ENCODE measurements at regions not wholly inside any gene's neighbourhood (a gene's known extent, or its start where the extent isn't known, plus 50 kb on each side); places are given as distances from the start of the nearest gene placed in this dataset.
"Not testable (repeated sequence)": the region's sequence is repeated elsewhere in the genome, so short reads cannot be mapped to it uniquely, and the experiment has no call there.

GRCh38 chr14:40096968-40097367 is 664.7 kb upstream of the FBXO33 start:
- Histone ChIP-seq H4K20me1 (no peaks in the 10 kb centered on the region), H3K36me3 (no peaks in the 10 kb centered on the region), H3K9me3 (replicated peaks in 1 of 11) (no peaks in the 10 kb centered on the region), H3K4me1 (no peaks in the 10 kb centered on the region), H3K27ac (no peak overlapping the region), H3K4me2 (no peak overlapping the region), H3K4me3 (no peak overlapping the region), H3K9ac (no peak overlapping the region), H3K27me3 (no peaks in the 10 kb centered on the region)
- TF ChIP-seq Cebpa-rat (IDR thresholded peaks at IDR 0.05): no peak

DNA sequence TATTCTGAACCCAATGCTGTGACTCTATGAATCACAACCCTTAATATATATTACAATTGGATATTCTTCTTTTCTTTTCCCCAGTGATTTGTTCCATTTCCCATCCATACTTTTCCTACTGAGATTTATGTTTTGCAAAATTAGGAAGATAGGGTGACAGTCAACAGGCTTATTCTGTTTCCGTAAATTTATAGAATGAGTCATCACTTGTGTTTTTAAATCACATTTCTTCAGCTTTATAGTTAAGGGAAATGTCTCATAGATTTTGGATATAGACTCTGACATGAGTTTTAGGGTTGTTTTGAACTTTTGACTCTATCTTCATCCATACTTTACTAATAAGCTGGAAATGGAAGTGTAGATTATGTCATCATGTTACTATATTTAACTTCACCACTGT is 661.6 kb upstream of the FBXO33 start:
- no peak for TF ChIP-seq Cebpa-rat (IDR thresholded peaks at IDR 0.05)
- no peak overlapping the region for H3K4me3 ChIP-seq

DNA sequence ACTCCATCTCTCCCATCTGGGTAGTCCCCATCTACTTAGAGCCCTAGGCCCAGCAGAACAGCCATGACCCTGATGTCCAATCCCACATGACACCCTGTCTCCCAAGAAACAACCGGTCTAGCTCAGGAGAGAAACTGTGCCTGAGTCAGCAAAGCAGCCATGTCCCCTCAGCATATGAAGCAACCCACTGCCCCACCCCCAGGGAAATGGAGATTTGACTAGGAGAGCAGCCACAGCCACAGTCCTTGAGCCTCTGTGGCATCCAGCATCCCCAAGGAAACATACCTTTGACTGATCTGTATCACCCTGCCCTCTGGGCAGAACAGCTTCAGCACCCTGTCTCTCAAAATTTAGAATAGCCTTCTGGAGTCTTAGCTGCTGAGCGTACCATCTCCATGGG is 641.9 kb upstream of the FBXO33 start:
- Histone ChIP-seq H3K36me3 (no peaks in the 10 kb centered on the region), H3K27me3 (no peaks in the 10 kb centered on the region), H3K4me1 (no peaks in the 10 kb centered on the region), H4K20me1 (no peaks in the 10 kb centered on the region), H3K4me2 (no peak overlapping the region), H3K4me3 (no peak overlapping the region), H3K9ac (no peak overlapping the region), H3K27ac (no peak overlapping the region), H3K9me3 (replicated peaks in 1 of 11) (no peaks in the 10 kb centered on the region)
- no peak for TF ChIP-seq Cebpa-rat (IDR thresholded peaks at IDR 0.05)

More for the DNA sequence above, 661.6 kb upstream of the FBXO33 start:
- Histone ChIP-seq H3K27me3 (no peaks in the 10 kb centered on the region), H3K4me2 (no peak overlapping the region), H3K4me1 (no peaks in the 10 kb centered on the region), H3K36me3 (no peaks in the 10 kb centered on the region), H3K27ac (no peak overlapping the region), H3K9me3 (replicated peaks in 1 of 11) (no peaks in the 10 kb centered on the region), H3K9ac (no peak overlapping the region), H4K20me1 (no peaks in the 10 kb centered on the region)

DNA sequence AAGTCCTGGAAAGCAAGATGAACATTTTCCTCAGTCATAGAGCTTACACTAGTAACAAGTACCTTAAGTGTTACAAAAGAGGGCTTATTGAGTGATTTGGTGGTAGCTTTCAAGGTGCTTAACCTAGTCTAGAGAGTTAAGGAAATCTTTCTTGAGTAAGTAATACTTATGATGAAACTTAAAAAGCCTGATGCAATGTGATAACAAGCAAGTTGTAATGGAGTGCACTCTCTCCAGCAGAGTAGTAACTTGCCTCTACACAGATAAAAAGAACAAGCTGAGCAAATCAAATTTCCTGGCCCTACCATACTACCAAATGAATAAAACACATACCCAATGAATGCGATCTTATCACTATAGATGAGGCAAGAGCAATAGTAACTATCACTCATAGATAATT is 639.9 kb upstream of the FBXO33 start:
- Histone ChIP-seq H4K20me1 (no peaks in the 10 kb centered on the region), H3K9ac (no peak overlapping the region), H3K27me3 (no peaks in the 10 kb centered on the region), H3K4me2 (no peak overlapping the region), H3K27ac (no peak overlapping the region), H3K4me1 (no peaks in the 10 kb centered on the region), H3K9me3 (replicated peaks in 1 of 11) (no peaks in the 10 kb centered on the region), H3K4me3 (no peak overlapping the region), H3K36me3 (no peaks in the 10 kb centered on the region)
- no peak for TF ChIP-seq Cebpa-rat (IDR thresholded peaks at IDR 0.05)

DNA sequence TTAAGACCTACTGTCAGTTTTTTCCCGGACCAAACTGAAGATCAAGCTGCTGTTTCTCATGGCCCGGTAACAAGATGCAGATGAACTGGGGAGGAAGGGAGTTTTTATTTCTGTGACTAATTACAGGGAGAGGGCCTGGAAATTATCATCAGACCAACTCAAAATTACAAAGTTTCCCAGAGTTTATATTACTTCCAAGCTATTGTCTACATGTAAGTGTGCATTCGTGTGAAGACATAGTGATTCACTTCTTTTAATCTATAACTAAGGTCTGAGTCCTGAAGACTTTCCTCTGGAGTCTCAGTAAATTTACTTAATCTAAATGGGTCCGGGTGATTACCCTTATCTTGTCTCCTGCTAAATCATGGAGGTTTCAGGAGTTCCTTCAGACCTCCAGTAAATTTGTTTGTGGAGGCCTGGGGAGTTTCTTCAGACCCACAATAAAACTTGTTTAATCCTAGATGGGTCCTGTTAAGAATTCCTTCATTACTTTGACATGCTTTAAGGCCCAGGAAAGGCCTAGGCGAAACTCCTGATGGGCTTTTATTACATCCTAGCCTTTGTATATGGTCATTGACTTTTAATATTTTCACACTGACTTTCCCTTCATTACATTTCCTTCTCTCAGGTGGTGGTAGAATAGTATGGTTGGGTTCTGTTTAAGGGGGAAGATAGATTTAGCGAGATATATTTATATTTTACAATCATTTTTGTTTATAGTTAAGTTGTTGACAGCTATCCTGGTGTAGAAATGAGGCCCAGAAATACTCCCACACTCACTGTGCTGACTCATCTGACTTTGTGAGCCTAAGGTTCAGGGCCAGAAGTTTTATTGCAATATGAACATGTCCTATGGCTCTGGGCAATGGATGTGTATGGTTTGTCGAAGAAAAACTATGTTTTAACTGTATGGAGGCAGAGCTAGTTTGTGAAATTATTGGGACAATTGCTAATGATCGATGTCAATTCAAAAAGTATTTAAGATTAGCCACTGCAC is 627.0 kb upstream of the FBXO33 start:
- Histone ChIP-seq H3K27ac (no peak overlapping the region), H3K36me3 (no peaks in the 10 kb centered on the region), H3K27me3 (no peaks in the 10 kb centered on the region), H3K4me3 (no peak overlapping the region), H3K9ac (no peak overlapping the region), H3K4me2 (no peak overlapping the region), H3K9me3 (replicated peaks in 1 of 11) (no peaks in the 10 kb centered on the region), H4K20me1 (no peaks in the 10 kb centered on the region), H3K4me1 (no peaks in the 10 kb centered on the region)
- no peak for TF ChIP-seq Cebpa-rat (IDR thresholded peaks at IDR 0.05)

- Histone ChIP-seq H3K36me3 (no peaks in the 10 kb centered on the region), H3K27me3 (no peaks in the 10 kb centered on the region), H3K27ac (no peak overlapping the region), H3K4me3 (no peak overlapping the region), H4K20me1 (no peaks in the 10 kb centered on the region), H3K4me1 (no peaks in the 10 kb centered on the region), H3K4me2 (no peak overlapping the region), H3K9me3 (replicated peaks in 1 of 11) (no peaks in the 10 kb centered on the region), H3K9ac (no peak overlapping the region)
- TF ChIP-seq Cebpa-rat (IDR thresholded peaks at IDR 0.05): no peak
Observed at GRCh38 chr14:40053416-40053815, 621.2 kb upstream of the FBXO33 start.

- Histone ChIP-seq H3K36me3 (no peaks in the 10 kb centered on the region), H3K4me3 (no peak overlapping the region), H4K20me1 (no peaks in the 10 kb centered on the region; a peak in 1 of 22 replicates), H3K4me2 (no peak overlapping the region), H3K27me3 (no peaks in the 10 kb centered on the region), H3K9ac (no peak overlapping the region), H3K9me3 (replicated peaks in 1 of 11) (no peaks in the 10 kb centered on the region), H3K4me1 (no peaks in the 10 kb centered on the region), H3K27ac (no peak overlapping the region)
- TF ChIP-seq Cebpa-rat (IDR thresholded peaks at IDR 0.05): no peak
Observed at GRCh38 chr14:40028991-40029390, 596.8 kb upstream of the FBXO33 start.

DNA sequence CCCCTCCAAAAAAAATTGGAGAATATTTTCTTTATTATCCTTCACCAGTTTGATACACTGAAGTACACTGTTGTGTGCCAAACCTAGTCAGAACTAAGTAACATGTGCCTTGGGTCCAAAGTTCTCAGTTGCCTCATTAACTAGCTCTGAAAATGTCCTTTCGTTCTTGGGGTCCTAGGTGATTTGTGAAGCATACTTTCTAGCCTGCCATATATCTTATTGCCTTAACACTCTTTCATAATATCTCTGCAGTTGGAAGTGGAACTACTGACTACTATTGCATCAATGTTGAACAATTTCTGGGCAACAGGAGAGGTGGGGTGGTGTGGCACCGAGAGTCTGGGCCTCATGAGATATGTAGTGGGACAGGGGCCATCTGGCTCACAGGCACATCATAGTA is 592.9 kb upstream of the FBXO33 start:
- H4K20me1 ChIP-seq: no peaks in the 10 kb centered on the region; a peak in 1 of 22 replicates
- no peak overlapping the region for H3K9ac ChIP-seq
- no peak overlapping the region for H3K4me2 ChIP-seq
- no peak overlapping the region for H3K27ac ChIP-seq
- no peaks in the 10 kb centered on the region for H3K36me3 ChIP-seq
- no peak for TF ChIP-seq Cebpa-rat (IDR thresholded peaks at IDR 0.05)
- H3K4me3 ChIP-seq: no peak overlapping the region
- no peaks in the 10 kb centered on the region for H3K9me3 ChIP-seq (replicated peaks in 1 of 11)
- H3K4me1 ChIP-seq: no peaks in the 10 kb centered on the region
- no peaks in the 10 kb centered on the region for H3K27me3 ChIP-seq

DNA sequence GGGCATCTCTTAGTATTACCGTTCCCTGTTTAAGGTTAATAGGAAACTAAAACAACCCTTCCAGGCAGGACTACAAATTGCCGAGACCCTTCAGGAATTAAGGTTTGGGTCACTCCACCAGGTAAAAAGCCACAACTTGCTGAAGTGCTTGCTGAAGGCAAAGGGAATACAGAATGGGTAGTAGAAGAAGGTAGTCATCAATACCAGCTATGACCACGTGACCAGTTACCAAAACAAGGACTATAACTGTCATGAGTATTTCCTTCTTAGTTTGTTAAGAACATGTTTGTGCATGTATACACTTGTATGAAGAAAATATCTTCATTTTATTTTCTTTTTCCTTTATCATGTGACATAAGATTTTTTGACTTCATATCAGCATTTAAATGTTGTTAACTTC is 578.7 kb upstream of the FBXO33 start:
- Histone ChIP-seq H3K36me3 (no peaks in the 10 kb centered on the region), H3K4me3 (no peak overlapping the region), H3K27ac (no peak overlapping the region), H3K4me1 (0 out of 20 replicates have a peak, but pooled peaks cover 0 to 4% (median 0%) of the 10 kb centered on the region in 10 experiments), H3K9me3 (replicated peaks in 1 of 11) (no peaks in the 10 kb centered on the region), H4K20me1 (no peaks in the 10 kb centered on the region), H3K9ac (no peak overlapping the region), H3K27me3 (no peaks in the 10 kb centered on the region), H3K4me2 (no peak overlapping the region)
- TF ChIP-seq Cebpa-rat (IDR thresholded peaks at IDR 0.05): no peak

DNA sequence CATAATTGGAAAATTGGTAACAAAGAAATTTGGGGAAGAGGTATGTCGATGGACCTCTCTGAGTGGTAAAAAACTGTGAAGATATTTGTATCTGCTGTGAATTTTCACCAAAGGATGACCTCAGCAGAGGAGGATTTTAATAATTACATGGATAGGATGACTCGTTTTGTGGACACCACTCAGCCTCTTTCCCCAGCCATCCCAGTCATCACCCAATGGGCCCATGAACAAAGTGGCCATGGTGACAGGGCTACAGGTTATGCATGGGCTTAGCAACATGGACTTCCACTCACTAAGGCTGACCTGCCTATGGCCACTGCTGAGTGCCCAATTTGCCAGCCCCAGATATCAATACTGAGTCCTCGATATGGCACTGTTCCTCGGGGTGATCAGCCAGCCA is 577.5 kb upstream of the FBXO33 start:
- Histone ChIP-seq H3K9ac (no peak overlapping the region), H3K4me3 (no peak overlapping the region), H3K27me3 (no peaks in the 10 kb centered on the region), H3K9me3 (replicated peaks in 1 of 11) (no peaks in the 10 kb centered on the region), H3K27ac (no peak overlapping the region), H3K4me1 (0 out of 20 replicates have a peak, but pooled peaks cover 0 to 4% (median 0%) of the 10 kb centered on the region in 10 experiments), H3K36me3 (no peaks in the 10 kb centered on the region), H4K20me1 (no peaks in the 10 kb centered on the region), H3K4me2 (no peak overlapping the region)
- TF ChIP-seq Cebpa-rat (IDR thresholded peaks at IDR 0.05): no peak

DNA sequence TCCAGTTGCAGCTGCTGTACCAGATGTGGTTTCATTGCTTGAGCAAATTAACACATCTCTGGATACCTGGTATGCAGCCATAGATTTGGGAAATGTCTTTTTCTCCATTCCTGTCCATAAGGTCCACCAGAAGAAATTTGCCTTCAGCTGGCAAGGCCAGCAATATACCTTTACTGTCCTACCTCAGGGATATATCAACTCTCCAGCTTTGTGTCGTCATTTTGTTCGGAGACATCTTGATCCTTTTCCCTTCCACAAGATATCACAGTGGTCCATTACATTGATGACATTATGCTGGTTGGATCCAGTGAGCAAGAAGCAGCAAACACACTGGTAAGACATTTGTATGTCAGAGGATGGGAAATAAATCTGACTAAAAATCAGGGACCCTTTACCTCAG is 576.1 kb upstream of the FBXO33 start:
- not testable (repeated sequence) for H3K4me3 ChIP-seq; H3K4me2 ChIP-seq; H3K4me1 ChIP-seq; H3K9me3 ChIP-seq (replicated peaks in 1 of 11); H3K27ac ChIP-seq; H3K36me3 ChIP-seq; H4K20me1 ChIP-seq; H3K9ac ChIP-seq; H3K27me3 ChIP-seq
